ENCODE measurements at regions not wholly inside any gene's neighbourhood (a gene's known extent, or its start where the extent isn't known, plus 50 kb on each side); places are given as distances from the start of the nearest gene placed in this dataset.

DNA sequence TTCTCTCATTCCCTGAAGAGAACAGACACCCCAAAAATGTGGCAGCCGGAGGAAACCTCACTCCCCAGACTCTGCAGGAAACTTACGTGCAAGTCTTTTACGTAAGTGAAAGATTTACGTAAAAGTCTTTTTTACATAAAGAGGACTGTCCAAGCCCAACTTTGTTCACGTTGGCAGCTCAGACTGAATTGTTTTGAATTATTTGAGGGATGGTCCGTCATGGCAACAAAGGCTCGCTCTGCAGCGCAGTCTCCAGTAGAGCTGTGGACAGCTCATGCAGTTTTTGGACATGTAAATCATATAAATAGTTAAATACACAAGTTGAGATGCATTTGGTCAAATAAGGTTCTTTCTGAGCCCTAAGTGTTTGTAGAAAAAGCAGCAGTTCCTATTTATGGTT lies 394.8 kb downstream of the QKI start:
- Histone ChIP-seq H2BK5ac (ENCODE audit: low read depth, low read length, poor library complexity, severe bottlenecking) (no peak overlapping the region), H4K91ac (ENCODE audit: low read length) (no peak overlapping the region), H3K79me1 (replicated peaks; ENCODE audit: low read length, poor library complexity, severe bottlenecking) (no peaks in the 10 kb centered on the region), H3K27me3 (ENCODE audit: control insufficient read depth in 1 of 2, insufficient read depth in 1 of 2, low read length in 2 of 2) (no peaks in the 10 kb centered on the region), H3K18ac (ENCODE audit: low read depth in 1 of 2, low read length in 2 of 2) (no peak overlapping the region), H3K4me1 (ENCODE audit: control insufficient read depth, insufficient read depth, low read depth, low read length) (peaks cover 2% of the 10 kb centered on the region), H2BK120ac (ENCODE audit: low read depth, low read length) (no peak overlapping the region), H4K8ac (ENCODE audit: low read length) (no peak overlapping the region), H3K27ac (ENCODE audit: low read length, poor library complexity, severe bottlenecking) (no peak overlapping the region), H3K4me3 (ENCODE audit: insufficient read depth in 1 of 2, low read depth in 1 of 2, low read length in 2 of 2) (no peak overlapping the region), H3K9me3 (ENCODE audit: control insufficient read depth, low read length) (no peaks in the 10 kb centered on the region), H2AFZ (ENCODE audit: low read depth, low read length) (no peak overlapping the region), H3K4ac (ENCODE audit: low read depth in 1 of 2, low read length in 2 of 2) (no peak overlapping the region), H2BK15ac (ENCODE audit: low read depth, poor library complexity, severe bottlenecking) (no peak overlapping the region), H3K23ac (ENCODE audit: low read length in 2 of 2) (no peak overlapping the region), H2BK12ac (ENCODE audit: low read length in 2 of 2) (no peak overlapping the region), H3K4me2 (ENCODE audit: low read length, poor library complexity, severe bottlenecking) (no peak overlapping the region), H2AK5ac (ENCODE audit: low read length, severe bottlenecking) (no peak overlapping the region), H3K36me3 (ENCODE audit: control insufficient read depth in 1 of 2, insufficient read depth in 2 of 2, low read depth in 1 of 2, low read length in 2 of 2) (no peaks in the 10 kb centered on the region), H3K14ac (ENCODE audit: low read length in 2 of 2) (no peak overlapping the region), H3K9ac (ENCODE audit: low read length) (no peak overlapping the region)
- no peak for DNase-seq
- WGBS: 96% methylated on average over 6 of the region's 8 CpGs

DNA sequence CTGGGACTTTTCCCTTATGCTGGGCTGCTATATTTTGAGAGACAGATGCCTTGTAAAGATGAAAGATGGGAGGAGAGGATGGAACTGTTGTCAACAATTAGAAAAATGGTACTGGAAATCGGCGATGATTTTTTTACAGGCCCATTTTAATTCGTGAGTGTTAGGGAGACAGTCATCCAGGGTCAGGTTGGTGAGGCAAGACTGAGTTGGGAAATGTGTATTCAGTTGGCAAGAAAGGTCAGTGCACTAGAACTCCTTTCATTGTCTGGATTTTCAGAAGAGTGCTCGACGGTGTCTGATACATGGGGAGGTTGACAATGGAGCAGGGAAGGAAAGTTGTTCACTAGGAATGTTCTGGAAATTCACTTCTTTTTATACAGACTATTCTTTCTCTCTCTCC lies 394.4 kb downstream of the QKI start:
- Histone ChIP-seq H3K4me2 (ENCODE audit: low read length, poor library complexity, severe bottlenecking) (no peak overlapping the region), H3K27ac (ENCODE audit: low read length, poor library complexity, severe bottlenecking) (no peak overlapping the region), H3K36me3 (ENCODE audit: control insufficient read depth in 1 of 2, insufficient read depth in 2 of 2, low read depth in 1 of 2, low read length in 2 of 2) (no peaks in the 10 kb centered on the region), H4K8ac (ENCODE audit: low read length) (no peak overlapping the region), H3K4ac (ENCODE audit: low read depth in 1 of 2, low read length in 2 of 2) (no peak overlapping the region), H3K27me3 (ENCODE audit: control insufficient read depth in 1 of 2, insufficient read depth in 1 of 2, low read length in 2 of 2) (no peaks in the 10 kb centered on the region), H3K18ac (ENCODE audit: low read depth in 1 of 2, low read length in 2 of 2) (no peak overlapping the region), H3K9ac (ENCODE audit: low read length) (no peak overlapping the region), H4K91ac (ENCODE audit: low read length) (no peak overlapping the region), H2BK120ac (ENCODE audit: low read depth, low read length) (no peak overlapping the region), H3K23ac (ENCODE audit: low read length in 2 of 2) (no peak overlapping the region), H3K4me1 (ENCODE audit: control insufficient read depth, insufficient read depth, low read depth, low read length) (peaks cover 2% of the 10 kb centered on the region), H3K9me3 (ENCODE audit: control insufficient read depth, low read length) (no peaks in the 10 kb centered on the region), H2AK5ac (ENCODE audit: low read length, severe bottlenecking) (no peak overlapping the region), H2BK15ac (ENCODE audit: low read depth, poor library complexity, severe bottlenecking) (no peak overlapping the region), H2BK5ac (ENCODE audit: low read depth, low read length, poor library complexity, severe bottlenecking) (no peak overlapping the region), H3K14ac (ENCODE audit: low read length in 2 of 2) (no peak overlapping the region), H3K79me1 (replicated peaks; ENCODE audit: low read length, poor library complexity, severe bottlenecking) (no peaks in the 10 kb centered on the region), H2AFZ (ENCODE audit: low read depth, low read length) (no peak overlapping the region), H2BK12ac (ENCODE audit: low read length in 2 of 2) (no peak overlapping the region), H3K4me3 (ENCODE audit: insufficient read depth in 1 of 2, low read depth in 1 of 2, low read length in 2 of 2) (no peak overlapping the region)
- no peak for DNase-seq
- WGBS: 88% methylated on average over 3 of the region's 5 CpGs

DNA sequence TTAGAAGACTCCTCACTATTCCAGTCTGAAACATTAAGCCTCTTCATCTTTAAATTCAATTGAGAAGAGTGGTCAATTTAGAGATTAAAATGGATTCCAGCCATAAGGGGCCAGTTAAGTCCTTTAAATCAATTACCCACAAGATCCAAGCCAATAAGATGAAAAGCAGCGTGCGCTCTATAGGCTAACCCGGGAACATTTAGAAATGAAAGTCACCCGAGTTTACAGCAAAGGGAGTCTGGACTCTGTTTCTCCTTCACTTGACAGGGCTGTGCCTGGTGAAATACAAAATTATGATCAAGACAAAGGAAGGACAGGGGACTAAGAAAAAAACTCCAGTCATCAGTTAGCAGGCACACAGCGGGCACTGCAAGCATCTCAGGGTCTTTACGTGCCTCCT lies 393.7 kb downstream of the QKI start:
- no peak overlapping the region for H2BK15ac ChIP-seq (ENCODE audit: low read depth, poor library complexity, severe bottlenecking)
- H3K36me3 ChIP-seq (ENCODE audit: control insufficient read depth in 1 of 2, insufficient read depth in 2 of 2, low read depth in 1 of 2, low read length in 2 of 2): no peaks in the 10 kb centered on the region
- H3K4me3 ChIP-seq (ENCODE audit: insufficient read depth in 1 of 2, low read depth in 1 of 2, low read length in 2 of 2): no peak overlapping the region
- no peak overlapping the region for H3K4me2 ChIP-seq (ENCODE audit: low read length, poor library complexity, severe bottlenecking)
- H4K91ac ChIP-seq (ENCODE audit: low read length): no peak overlapping the region
- H3K27ac ChIP-seq (ENCODE audit: low read length, poor library complexity, severe bottlenecking): no peak overlapping the region
- peaks cover 2% of the 10 kb centered on the region for H3K4me1 ChIP-seq (ENCODE audit: control insufficient read depth, insufficient read depth, low read depth, low read length)
- H3K9ac ChIP-seq (ENCODE audit: low read length): no peak overlapping the region
- no peak overlapping the region for H3K4ac ChIP-seq (ENCODE audit: low read depth in 1 of 2, low read length in 2 of 2)
- H3K9me3 ChIP-seq (ENCODE audit: control insufficient read depth, low read length): no peaks in the 10 kb centered on the region
- no peaks in the 10 kb centered on the region for H3K79me1 ChIP-seq (replicated peaks; ENCODE audit: low read length, poor library complexity, severe bottlenecking)
- H3K18ac ChIP-seq (ENCODE audit: low read depth in 1 of 2, low read length in 2 of 2): no peak overlapping the region
- H2BK5ac ChIP-seq (ENCODE audit: low read depth, low read length, poor library complexity, severe bottlenecking): no peak overlapping the region
- H3K23ac ChIP-seq (ENCODE audit: low read length in 2 of 2): no peak overlapping the region
- H4K8ac ChIP-seq (ENCODE audit: low read length): no peak overlapping the region
- no peak overlapping the region for H2BK12ac ChIP-seq (ENCODE audit: low read length in 2 of 2)
- no peak overlapping the region for H3K14ac ChIP-seq (ENCODE audit: low read length in 2 of 2)
- H3K27me3 ChIP-seq (ENCODE audit: control insufficient read depth in 1 of 2, insufficient read depth in 1 of 2, low read length in 2 of 2): no peaks in the 10 kb centered on the region
- H2AK5ac ChIP-seq (ENCODE audit: low read length, severe bottlenecking): no peak overlapping the region
- H2AFZ ChIP-seq (ENCODE audit: low read depth, low read length): no peak overlapping the region
- no peak overlapping the region for H2BK120ac ChIP-seq (ENCODE audit: low read depth, low read length)
- WGBS: 88% methylated on average over 6 of the region's 6 CpGs
- no peak for DNase-seq

DNA sequence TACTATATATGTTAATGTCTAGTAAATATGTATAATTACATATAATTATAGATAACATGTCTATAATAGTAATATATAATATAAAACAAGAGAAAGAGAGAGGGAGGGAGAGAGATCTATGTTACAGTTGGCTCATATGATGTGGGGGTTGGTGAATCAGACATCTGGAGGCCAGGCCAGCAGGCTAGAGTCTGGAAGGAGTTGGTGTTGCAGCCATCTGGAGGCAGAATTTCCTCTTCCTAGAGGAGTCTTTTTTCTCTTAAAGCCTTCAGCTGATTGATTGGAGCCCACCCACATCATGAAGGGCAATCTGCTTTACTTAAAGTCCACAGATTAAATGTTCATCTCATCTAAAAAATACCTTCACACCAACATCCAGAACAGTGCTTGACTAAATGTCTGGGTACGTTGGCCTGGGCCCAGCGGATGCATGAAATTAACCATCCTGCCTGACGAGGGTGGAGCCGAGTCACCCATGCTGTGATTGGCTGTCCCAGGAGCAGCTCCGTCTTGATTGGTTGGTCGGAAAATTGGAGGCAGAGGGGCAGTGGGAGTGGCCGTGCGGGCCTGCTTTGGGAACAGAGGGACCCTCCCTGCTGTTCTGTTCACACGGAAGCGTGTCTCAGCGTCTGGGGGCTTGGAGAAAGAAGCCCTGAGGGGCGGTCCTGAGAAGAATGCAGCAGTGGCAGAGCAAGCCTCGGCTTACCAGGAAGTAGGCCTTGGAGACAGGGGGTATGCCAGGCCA lies 392.4 kb downstream of the QKI start:
- H2BK15ac ChIP-seq (ENCODE audit: low read depth, poor library complexity, severe bottlenecking): no peak overlapping the region
- no peak overlapping the region for H3K9ac ChIP-seq (ENCODE audit: low read length)
- no peak overlapping the region for H3K27ac ChIP-seq (ENCODE audit: low read length, poor library complexity, severe bottlenecking)
- no peak overlapping the region for H3K4me3 ChIP-seq (ENCODE audit: insufficient read depth in 1 of 2, low read depth in 1 of 2, low read length in 2 of 2)
- no peak overlapping the region for H2BK5ac ChIP-seq (ENCODE audit: low read depth, low read length, poor library complexity, severe bottlenecking)
- no peak overlapping the region for H3K23ac ChIP-seq (ENCODE audit: low read length in 2 of 2)
- no peak overlapping the region for H3K18ac ChIP-seq (ENCODE audit: low read depth in 1 of 2, low read length in 2 of 2)
- no peak overlapping the region for H4K91ac ChIP-seq (ENCODE audit: low read length)
- no peak overlapping the region for H2AK5ac ChIP-seq (ENCODE audit: low read length, severe bottlenecking)
- no peaks in the 10 kb centered on the region for H3K79me1 ChIP-seq (replicated peaks; ENCODE audit: low read length, poor library complexity, severe bottlenecking)
- no peaks in the 10 kb centered on the region for H3K9me3 ChIP-seq (ENCODE audit: control insufficient read depth, low read length)
- H3K36me3 ChIP-seq (ENCODE audit: control insufficient read depth in 1 of 2, insufficient read depth in 2 of 2, low read depth in 1 of 2, low read length in 2 of 2): no peaks in the 10 kb centered on the region
- no peak for DNase-seq
- no peak overlapping the region for H3K14ac ChIP-seq (ENCODE audit: low read length in 2 of 2)
- no peaks in the 10 kb centered on the region for H3K27me3 ChIP-seq (ENCODE audit: control insufficient read depth in 1 of 2, insufficient read depth in 1 of 2, low read length in 2 of 2)
- H3K4me2 ChIP-seq (ENCODE audit: low read length, poor library complexity, severe bottlenecking): no peak overlapping the region
- H2AFZ ChIP-seq (ENCODE audit: low read depth, low read length): no peak overlapping the region
- WGBS: 94% methylated on average over 13 of the region's 13 CpGs
- peaks cover 2% of the 10 kb centered on the region for H3K4me1 ChIP-seq (ENCODE audit: control insufficient read depth, insufficient read depth, low read depth, low read length)
- H3K4ac ChIP-seq (ENCODE audit: low read depth in 1 of 2, low read length in 2 of 2): no peak overlapping the region
- no peak overlapping the region for H4K8ac ChIP-seq (ENCODE audit: low read length)
- no peak overlapping the region for H2BK12ac ChIP-seq (ENCODE audit: low read length in 2 of 2)
- no peak overlapping the region for H2BK120ac ChIP-seq (ENCODE audit: low read depth, low read length)
